ENCODE measurements at regions not wholly inside any gene's neighbourhood (a gene's known extent, or its start where the extent isn't known, plus 50 kb on each side); places are given as distances from the start of the nearest gene placed in this dataset.

DNA sequence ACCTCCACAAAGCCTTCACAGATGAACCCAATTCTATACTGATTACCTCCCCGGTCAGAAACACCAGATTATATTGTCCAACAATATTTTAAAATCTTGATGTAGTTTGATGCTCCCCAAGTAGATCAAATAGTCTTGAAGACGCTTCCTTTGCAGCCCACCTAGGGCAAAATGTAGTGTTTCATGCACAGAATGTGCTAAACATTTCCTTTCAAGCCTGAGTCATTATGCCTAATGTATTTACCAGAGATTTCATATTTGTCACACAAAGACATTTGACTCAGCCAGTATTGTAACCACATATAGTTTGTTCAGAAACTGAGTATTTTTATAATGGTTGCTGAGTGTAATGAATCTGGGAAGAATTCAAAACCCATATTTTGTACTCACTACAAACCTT lies 1396.8 kb downstream of the LRRC4C start:
- DNase-seq (ENCODE audit: extremely low read depth in 1 of 11, low read depth in 9 of 11, low spot score in 4 of 11): no peak

DNA sequence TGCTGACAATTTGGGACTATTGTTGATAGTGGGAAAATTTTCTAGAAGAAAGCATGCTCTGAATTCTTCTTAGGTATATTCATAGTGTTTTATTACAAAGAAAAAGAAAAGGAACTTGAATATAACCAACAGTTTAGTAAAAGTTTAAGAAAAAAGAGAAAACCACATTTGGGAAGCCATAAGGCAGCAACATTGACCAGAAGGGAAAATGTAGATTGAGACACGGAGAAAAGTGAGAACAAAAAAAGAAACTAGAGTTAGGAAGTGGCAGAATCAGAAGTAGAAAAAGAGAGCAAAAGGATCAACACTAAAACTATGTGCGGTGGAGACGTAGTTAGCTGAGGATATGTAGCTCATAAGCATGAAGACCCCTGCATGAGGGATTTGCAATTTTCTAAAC lies 1398.2 kb downstream of the LRRC4C start:
- no peak for DNase-seq (ENCODE audit: extremely low read depth in 1 of 11, low read depth in 9 of 11, low spot score in 4 of 11)

GRCh38 chr11:40054631-40055030 lies 1404.8 kb downstream of the LRRC4C start:
- DNase-seq (ENCODE audit: extremely low read depth in 1 of 11, low read depth in 9 of 11, low spot score in 4 of 11): no peak

- no peak for DNase-seq (ENCODE audit: extremely low read depth in 1 of 11, low read depth in 9 of 11, low spot score in 4 of 11)
Observed at GRCh38 chr11:40045312-40045711, 1414.1 kb downstream of the LRRC4C start.

DNA sequence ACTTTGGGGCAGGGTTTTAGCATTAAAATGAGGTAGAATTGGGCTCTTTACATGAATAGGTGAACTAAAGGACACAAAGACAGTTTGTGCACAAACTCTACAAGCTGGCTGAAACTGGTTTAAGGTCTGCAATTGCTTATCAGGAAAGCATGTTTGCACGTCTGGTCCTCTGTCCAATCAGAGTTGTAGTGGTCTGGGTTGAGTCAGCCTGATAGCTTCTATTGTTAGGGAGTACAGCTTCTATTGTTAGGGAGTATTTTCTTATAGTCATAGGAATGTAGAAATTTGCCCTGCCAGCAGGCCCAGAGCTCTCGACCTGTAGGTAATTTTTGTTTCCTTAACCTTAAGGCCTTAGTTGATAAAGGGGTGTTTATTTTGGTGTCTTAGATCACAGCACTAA lies 1422.4 kb downstream of the LRRC4C start:
- DNase-seq (ENCODE audit: extremely low read depth in 1 of 11, low read depth in 9 of 11, low spot score in 4 of 11): no peak

GRCh38 chr11:40032331-40032730 lies 1427.1 kb downstream of the LRRC4C start:
- no peak for DNase-seq (ENCODE audit: extremely low read depth in 1 of 11, low read depth in 9 of 11, low spot score in 4 of 11)

- no peak for DNase-seq (ENCODE audit: extremely low read depth in 1 of 11, low read depth in 9 of 11, low spot score in 4 of 11)
Observed at GRCh38 chr11:40030867-40031266, 1428.6 kb downstream of the LRRC4C start.

DNA sequence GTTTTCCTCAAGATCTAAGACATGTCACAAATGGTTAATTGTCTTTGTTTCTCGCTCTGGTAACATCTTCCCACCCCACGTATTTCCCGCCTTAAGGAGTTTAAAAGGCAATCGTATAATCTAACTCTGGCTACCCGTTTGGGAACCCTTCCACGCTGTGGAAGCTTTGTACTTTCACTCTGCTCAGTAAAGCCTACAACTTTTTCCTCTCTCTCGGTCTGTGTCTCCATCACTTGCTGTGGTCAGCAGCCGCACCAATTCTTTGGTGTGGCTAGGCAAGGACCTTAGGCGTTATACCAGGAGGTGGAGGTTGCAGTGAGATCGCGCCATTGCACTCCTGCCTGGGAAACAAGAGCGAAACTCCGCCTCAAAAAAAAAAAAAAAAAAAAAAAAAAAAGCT lies 1430.1 kb downstream of the LRRC4C start:
- peak in 6 of 11 donors; percentile 11 to 48 (median 24) for DNase-seq (ENCODE audit: extremely low read depth in 1 of 11, low read depth in 9 of 11, low spot score in 4 of 11)

DNA sequence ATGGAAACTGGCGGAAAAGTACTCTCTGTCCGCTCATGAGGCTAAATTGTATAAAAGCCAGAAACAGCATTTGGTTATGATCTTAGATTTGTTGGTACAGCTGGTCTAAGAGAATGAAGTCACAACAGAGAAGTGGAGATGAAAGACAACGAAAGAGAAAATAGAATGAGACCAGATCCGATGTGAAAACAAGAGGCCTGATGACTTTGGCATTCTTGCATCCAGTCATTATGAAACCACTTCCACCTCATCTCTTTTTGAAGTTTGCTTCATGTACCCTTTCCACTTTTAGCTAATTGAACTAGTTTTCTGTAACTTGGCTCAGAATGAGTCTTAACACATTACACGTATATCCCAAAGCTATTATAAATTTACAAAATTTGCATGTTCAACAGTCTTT lies 1431.7 kb downstream of the LRRC4C start:
- no peak for DNase-seq (ENCODE audit: extremely low read depth in 1 of 11, low read depth in 9 of 11, low spot score in 4 of 11)

GRCh38 chr11:40023724-40024123 lies 1435.7 kb downstream of the LRRC4C start:
- no peak for DNase-seq (ENCODE audit: extremely low read depth in 1 of 11, low read depth in 9 of 11, low spot score in 4 of 11)

DNA sequence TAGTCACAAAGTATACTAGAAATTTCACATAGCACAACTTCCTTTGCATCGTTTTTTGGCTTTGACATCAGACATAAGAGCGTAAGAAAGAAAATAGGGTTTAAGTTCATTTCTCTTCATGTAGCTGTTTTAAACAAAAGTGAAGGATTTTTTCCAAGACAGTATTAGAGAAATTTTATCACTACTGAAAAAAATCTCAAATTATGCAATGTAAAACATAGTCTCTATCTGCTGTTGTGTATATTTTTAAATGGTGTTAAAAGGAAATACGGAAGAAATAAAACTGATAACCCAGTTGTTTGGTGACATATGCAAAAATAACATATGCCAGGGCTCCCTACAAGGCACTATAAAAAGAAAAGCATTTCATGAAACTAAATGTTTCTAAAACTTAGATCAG lies 1449.4 kb downstream of the LRRC4C start:
- no peak for DNase-seq (ENCODE audit: extremely low read depth in 1 of 11, low read depth in 9 of 11, low spot score in 4 of 11)

GRCh38 chr11:39992551-39992950 lies 1466.9 kb downstream of the LRRC4C start:
- DNase-seq (ENCODE audit: extremely low read depth in 1 of 11, low read depth in 9 of 11, low spot score in 4 of 11): no peak

DNA sequence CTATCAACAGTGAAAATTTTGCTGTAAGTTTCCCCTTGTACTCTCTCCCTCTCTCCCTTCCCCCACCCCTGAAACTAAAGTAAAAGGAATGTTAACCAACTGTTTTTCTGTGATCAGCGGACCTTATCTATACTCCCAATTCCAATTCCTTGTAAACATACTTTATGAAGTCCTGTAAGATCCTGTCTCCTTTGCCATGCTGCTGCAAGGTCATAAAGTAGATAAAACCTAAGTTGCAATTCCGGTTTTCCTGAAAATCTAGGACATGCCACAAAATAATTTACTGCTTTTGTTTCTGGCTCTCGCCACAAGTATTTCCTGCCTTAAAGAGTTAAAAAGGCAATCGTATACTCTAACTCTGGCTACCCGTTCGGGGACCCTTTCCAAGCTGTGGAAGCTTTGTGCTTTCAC lies 1469.0 kb downstream of the LRRC4C start:
- DNase-seq (ENCODE audit: extremely low read depth in 1 of 11, low read depth in 9 of 11, low spot score in 4 of 11): peak; percentile 23 to 75 (median 45)

GRCh38 chr11:39975091-39975490 lies 1484.4 kb downstream of the LRRC4C start:
- DNase-seq (ENCODE audit: extremely low read depth in 1 of 11, low read depth in 9 of 11, low spot score in 4 of 11): no peak

- DNase-seq (ENCODE audit: extremely low read depth in 1 of 11, low read depth in 9 of 11, low spot score in 4 of 11): no peak
Observed at GRCh38 chr11:39972461-39972860, 1487.0 kb downstream of the LRRC4C start.

DNA sequence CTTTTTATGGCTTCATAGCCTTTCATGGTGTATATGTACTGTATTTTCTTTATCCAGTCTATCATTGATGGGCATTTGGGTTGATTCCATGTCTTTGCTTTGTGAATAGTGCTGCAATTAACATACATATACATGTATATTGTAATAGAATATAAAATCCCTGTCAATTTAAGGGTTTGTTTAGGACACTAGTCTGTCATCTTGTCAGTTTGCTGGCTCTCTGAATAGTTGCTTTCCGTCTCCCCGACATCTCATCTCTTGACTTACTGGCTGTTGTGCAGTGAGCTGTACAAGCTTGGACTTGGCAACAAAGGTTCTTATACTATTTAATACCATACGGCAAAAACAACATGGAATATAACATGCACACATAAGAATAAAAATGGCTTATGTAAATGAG lies 1487.5 kb downstream of the LRRC4C start:
- no peak for DNase-seq (ENCODE audit: extremely low read depth in 1 of 11, low read depth in 9 of 11, low spot score in 4 of 11)

GRCh38 chr11:39968071-39968470 lies 1491.4 kb downstream of the LRRC4C start:
- DNase-seq (ENCODE audit: extremely low read depth in 1 of 11, low read depth in 9 of 11, low spot score in 4 of 11): no peak

- no peak for DNase-seq (ENCODE audit: extremely low read depth in 1 of 11, low read depth in 9 of 11, low spot score in 4 of 11)
Observed at GRCh38 chr11:39965701-39966100, 1493.8 kb downstream of the LRRC4C start.

DNA sequence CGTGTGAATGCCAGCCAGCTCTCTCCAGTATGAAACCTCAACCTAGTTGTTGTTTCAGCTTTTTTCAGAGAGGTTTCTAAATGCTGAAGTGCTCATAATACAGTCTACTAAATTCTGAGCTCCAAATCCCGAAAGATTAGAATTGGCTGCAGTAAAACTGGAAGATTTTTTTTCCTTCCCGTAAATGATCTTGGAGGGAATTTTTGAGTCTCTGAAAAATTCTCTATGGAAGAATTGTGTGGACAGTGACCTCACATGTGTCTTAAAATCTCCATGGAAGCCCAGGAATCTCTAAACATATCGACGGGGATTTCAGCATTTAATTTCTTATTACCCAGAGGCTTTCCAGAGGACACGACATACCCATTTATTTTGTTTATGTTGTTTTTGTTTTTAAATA lies 1499.2 kb downstream of the LRRC4C start:
- DNase-seq (ENCODE audit: extremely low read depth in 1 of 11, low read depth in 9 of 11, low spot score in 4 of 11): no peak

GRCh38 chr11:39932966-39933365 lies 1526.5 kb downstream of the LRRC4C start:
- DNase-seq (ENCODE audit: extremely low read depth in 1 of 11, low read depth in 9 of 11, low spot score in 4 of 11): peak in 8 of 11 donors; percentile 3 to 30 (median 12)

DNA sequence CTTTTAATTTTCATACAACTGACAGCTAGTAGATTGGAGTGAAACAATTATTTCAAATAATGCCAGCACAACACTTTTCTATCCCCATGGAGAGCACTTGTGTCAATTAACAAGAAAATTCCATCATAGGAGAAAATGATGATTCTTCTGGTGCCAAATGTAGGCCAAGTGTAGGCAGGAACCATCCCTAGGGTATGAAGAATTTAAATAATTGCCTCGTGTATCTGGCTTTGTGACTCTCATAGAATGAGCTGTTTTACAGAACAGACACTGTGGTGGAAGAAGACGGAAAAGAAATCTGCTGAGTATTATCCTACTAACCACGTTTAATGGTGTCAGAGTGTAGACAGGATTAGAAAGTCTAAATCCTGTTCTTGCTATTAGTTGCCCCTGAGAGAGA lies 1542.2 kb downstream of the LRRC4C start:
- DNase-seq (ENCODE audit: extremely low read depth in 1 of 11, low read depth in 9 of 11, low spot score in 4 of 11): no peak

- DNase-seq (ENCODE audit: extremely low read depth in 1 of 11, low read depth in 9 of 11, low spot score in 4 of 11): no peak
Observed at GRCh38 chr11:39910087-39910486, 1549.4 kb downstream of the LRRC4C start.
